Erythroblast (primary cell): ENCODE measurements at regions not wholly inside any gene's neighbourhood (a gene's known extent, or its start where the extent isn't known, plus 50 kb on each side); places are given as distances from the start of the nearest gene placed in this dataset.

Experiments
- GATA1 ChIP-seq: IDR thresholded peaks from 2 replicates; pipeline ENCODE4 v1.6.1; 2011; ENCODE audit warnings: low read depth, mild to moderate bottlenecking, control low read depth, low read length, moderate library complexity
- POLR2A ChIP-seq: IDR thresholded peaks from 2 replicates; pipeline ENCODE4 v1.6.1; 2011; ENCODE audit warnings: mild to moderate bottlenecking, low read length

DNA sequence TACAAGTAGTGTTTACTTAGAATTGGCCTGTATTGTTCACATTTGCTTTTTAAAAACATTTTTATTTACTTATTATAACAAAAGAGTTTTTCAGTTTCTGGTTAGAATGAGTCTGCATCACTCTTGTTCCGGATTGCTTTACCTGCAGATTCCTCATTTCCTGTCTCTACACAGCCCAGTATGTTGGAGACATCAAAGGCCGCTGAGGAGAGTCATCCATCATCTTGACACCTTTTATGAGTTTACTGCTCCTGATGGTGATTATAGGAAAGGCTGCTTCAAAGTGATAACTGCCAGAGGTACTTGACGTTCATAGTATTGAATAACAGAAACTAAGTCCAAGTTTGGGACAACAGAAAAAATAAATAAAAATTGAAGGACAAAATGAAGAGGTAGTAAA lies 490.5 kb upstream of the CA10 start:
- TF ChIP-seq POLR2A (no peak), GATA1 (no peak)
